ENCODE measurements at regions not wholly inside any gene's neighbourhood (a gene's known extent, or its start where the extent isn't known, plus 50 kb on each side); places are given as distances from the start of the nearest gene placed in this dataset.

DNA sequence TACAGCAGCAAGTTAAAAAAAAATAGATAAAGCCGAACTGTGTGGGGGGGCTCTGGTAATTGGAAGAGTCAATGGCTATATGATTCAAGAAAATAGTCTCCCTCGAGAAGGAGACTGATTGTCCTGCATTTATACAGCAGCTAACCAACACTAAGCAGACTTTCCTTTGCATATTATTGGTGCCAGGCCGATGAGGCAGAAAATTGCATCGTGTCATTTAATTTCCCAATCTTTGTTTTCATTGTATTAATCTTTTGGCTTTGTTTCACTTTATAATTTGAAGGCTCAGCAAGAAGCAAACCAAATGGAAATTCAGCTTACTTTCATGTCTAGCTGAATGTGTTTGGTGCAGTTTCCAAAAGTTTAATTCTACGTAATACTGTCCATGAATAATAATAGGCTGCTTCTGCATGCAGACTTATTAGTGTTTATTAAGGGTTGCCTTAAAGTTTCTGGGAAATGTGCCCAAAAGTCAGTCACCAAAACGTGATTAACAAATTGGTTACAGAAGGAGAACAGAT, 258.5 kb downstream of the HACE1 start:
- TF ChIP-seq, protein P1, sequence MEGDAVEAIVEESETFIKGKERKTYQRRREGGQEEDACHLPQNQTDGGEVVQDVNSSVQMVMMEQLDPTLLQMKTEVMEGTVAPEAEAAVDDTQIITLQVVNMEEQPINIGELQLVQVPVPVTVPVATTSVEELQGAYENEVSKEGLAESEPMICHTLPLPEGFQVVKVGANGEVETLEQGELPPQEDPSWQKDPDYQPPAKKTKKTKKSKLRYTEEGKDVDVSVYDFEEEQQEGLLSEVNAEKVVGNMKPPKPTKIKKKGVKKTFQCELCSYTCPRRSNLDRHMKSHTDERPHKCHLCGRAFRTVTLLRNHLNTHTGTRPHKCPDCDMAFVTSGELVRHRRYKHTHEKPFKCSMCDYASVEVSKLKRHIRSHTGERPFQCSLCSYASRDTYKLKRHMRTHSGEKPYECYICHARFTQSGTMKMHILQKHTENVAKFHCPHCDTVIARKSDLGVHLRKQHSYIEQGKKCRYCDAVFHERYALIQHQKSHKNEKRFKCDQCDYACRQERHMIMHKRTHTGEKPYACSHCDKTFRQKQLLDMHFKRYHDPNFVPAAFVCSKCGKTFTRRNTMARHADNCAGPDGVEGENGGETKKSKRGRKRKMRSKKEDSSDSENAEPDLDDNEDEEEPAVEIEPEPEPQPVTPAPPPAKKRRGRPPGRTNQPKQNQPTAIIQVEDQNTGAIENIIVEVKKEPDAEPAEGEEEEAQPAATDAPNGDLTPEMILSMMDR (conservative IDR thresholded peaks at IDR 0.05; ENCODE audit: low read depth, low read length): no peak
- no peak overlapping the region for H3K4me2 ChIP-seq
- no peak overlapping the region for H2AFZ ChIP-seq (ENCODE audit: low read depth)
- H3K36me3 ChIP-seq (ENCODE audit: insufficient read depth): no peaks in the 10 kb centered on the region
- H3K4me1 ChIP-seq (ENCODE audit: low read depth, poor library complexity, severe bottlenecking): no peaks in the 10 kb centered on the region
- no peak overlapping the region for H3K9ac ChIP-seq
- H3K27me3 ChIP-seq (ENCODE audit: insufficient read depth, low read depth): no peaks in the 10 kb centered on the region
- no peaks in the 10 kb centered on the region for H3K79me2 ChIP-seq (ENCODE audit: insufficient read depth, low read depth)
- no peak overlapping the region for H3K27ac ChIP-seq
- no peak overlapping the region for H3K4me3 ChIP-seq (IDR thresholded peaks at IDR 0.05; ENCODE audit: insufficient read depth, low read depth, low read length)
- no peaks in the 10 kb centered on the region for H4K20me1 ChIP-seq (ENCODE audit: insufficient read depth)

DNA sequence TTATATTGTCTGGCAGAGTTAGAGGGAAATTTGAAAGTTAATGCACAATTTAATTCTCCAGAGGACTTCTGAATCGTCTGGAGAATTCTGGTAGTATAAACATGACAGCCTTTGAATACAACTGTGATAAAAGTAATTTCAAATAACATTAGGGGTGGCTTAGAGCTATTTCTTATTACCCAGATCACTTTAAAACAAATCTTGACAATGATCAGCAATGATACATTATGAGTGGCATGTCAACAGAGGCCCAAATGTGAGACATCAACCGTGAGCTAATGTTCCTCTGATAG, 259.1 kb downstream of the HACE1 start:
- Histone ChIP-seq H3K9ac (no peak overlapping the region), H3K79me2 (ENCODE audit: insufficient read depth, low read depth) (no peaks in the 10 kb centered on the region), H3K36me3 (ENCODE audit: insufficient read depth) (no peaks in the 10 kb centered on the region), H3K4me2 (no peak overlapping the region), H3K27ac (no peak overlapping the region), H3K4me1 (ENCODE audit: low read depth, poor library complexity, severe bottlenecking) (no peaks in the 10 kb centered on the region), H3K27me3 (ENCODE audit: insufficient read depth, low read depth) (no peaks in the 10 kb centered on the region), H2AFZ (ENCODE audit: low read depth) (no peak overlapping the region), H4K20me1 (ENCODE audit: insufficient read depth) (no peaks in the 10 kb centered on the region), H3K4me3 (IDR thresholded peaks at IDR 0.05; ENCODE audit: insufficient read depth, low read depth, low read length) (no peak overlapping the region)
- TF ChIP-seq, protein P1 (conservative IDR thresholded peaks at IDR 0.05; ENCODE audit: low read depth, low read length): no peak

DNA sequence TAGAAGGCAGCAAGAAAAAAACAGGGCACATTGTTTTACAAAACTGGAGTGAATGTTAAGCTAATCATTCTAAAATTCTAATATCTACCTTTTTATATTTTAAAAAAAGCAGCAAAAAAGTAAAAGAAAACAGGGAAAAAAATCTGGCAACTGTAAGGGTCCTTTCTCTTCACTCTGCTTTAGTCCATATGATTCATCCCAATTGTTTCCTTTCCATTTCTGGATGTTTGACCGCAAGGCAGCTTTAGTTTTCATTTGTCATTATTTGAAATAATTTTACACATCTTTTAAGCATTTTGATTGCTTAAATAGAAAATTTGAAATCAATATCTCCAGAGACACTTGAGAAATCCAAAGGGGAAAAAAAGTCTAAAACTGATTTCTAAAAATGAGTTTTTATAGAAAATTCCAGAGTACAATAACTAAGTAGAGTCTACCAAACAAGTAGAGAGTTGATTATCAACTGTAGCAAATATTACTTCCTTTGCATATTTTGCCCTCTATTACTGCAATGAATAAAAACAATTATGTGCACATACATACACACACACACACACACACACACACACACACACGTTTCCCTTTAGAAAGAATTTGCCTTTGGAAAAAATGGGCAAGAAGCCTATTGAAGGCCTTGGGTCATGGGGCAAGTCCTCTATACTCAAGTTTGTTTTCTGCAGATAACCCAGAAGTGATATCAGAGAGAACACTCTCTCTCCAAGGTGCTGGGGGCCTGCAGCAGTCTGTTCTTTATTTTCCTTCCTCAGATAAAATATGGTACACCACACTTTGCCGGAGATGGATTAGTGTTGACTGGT, 259.7 kb downstream of the HACE1 start:
- Histone ChIP-seq H3K4me3 (IDR thresholded peaks at IDR 0.05; ENCODE audit: insufficient read depth, low read depth, low read length) (no peak overlapping the region), H2AFZ (ENCODE audit: low read depth) (no peak overlapping the region), H3K27ac (no peak overlapping the region), H3K4me1 (ENCODE audit: low read depth, poor library complexity, severe bottlenecking) (no peaks in the 10 kb centered on the region), H3K27me3 (ENCODE audit: insufficient read depth, low read depth) (no peaks in the 10 kb centered on the region), H3K79me2 (ENCODE audit: insufficient read depth, low read depth) (no peaks in the 10 kb centered on the region), H4K20me1 (ENCODE audit: insufficient read depth) (no peaks in the 10 kb centered on the region), H3K36me3 (ENCODE audit: insufficient read depth) (no peaks in the 10 kb centered on the region), H3K4me2 (no peak overlapping the region), H3K9ac (no peak overlapping the region)
- TF ChIP-seq, protein P1 (conservative IDR thresholded peaks at IDR 0.05; ENCODE audit: low read depth, low read length): no peak

DNA sequence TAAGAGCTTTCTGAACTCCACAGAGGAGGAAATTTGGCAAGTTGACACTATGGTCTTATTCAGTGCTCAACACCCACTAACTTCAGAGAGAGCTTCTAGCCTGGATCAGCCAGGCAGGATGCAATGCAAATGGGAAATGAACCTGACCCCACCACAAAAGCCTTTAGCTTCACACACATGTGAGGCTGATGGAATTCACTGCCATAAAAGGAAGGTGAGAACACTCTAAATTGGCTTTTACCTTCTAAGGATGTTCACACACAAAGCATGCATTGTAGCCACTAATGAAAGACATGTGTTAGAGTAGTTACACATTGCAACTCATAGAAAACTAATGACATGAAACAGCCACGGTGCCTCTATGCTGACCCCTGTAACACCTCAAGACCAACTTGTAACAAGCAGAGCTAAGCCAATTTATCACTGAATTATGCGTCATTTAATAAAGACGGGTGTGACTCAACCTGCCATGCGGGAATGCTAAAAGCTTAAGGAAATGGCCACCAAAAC, 262.1 kb downstream of the HACE1 start:
- Histone ChIP-seq H3K27ac (no peak overlapping the region), H3K4me1 (ENCODE audit: low read depth, poor library complexity, severe bottlenecking) (no peaks in the 10 kb centered on the region), H3K27me3 (ENCODE audit: insufficient read depth, low read depth) (no peaks in the 10 kb centered on the region), H3K4me2 (no peak overlapping the region), H2AFZ (ENCODE audit: low read depth) (no peak overlapping the region), H3K36me3 (ENCODE audit: insufficient read depth) (no peaks in the 10 kb centered on the region), H3K4me3 (IDR thresholded peaks at IDR 0.05; ENCODE audit: insufficient read depth, low read depth, low read length) (no peak overlapping the region), H3K79me2 (ENCODE audit: insufficient read depth, low read depth) (no peaks in the 10 kb centered on the region), H3K9ac (no peak overlapping the region), H4K20me1 (ENCODE audit: insufficient read depth) (no peaks in the 10 kb centered on the region)
- TF ChIP-seq, protein P1 (conservative IDR thresholded peaks at IDR 0.05; ENCODE audit: low read depth, low read length): no peak
